Gastrocnemius medialis (tissue), 4 donors: ENCODE measurements at regions not wholly inside any gene's neighbourhood (a gene's known extent, or its start where the extent isn't known, plus 50 kb on each side); places are given as distances from the start of the nearest gene placed in this dataset.

Experiments
- ATAC-seq, 2 donors: fragments of 150-250 bp; one replicate each; pipeline ENCODE4 v1.9.1; 2016
- DNase-seq, 2 donors: peaks; one replicate each; pipeline ENCODE4 v3.0.0-alpha.2; 2019
- H3K27ac ChIP-seq, 4 donors: fragments of 200-600 bp; sonication (generic); 1 replicate in 1 of 4; 2 replicates in 3 of 4; pipeline ENCODE4 v1.5.1; 2016 to 2018; ENCODE audit warnings: mild to moderate bottlenecking in 2 of 4, moderate library complexity in 1 of 4
- H3K27me3 ChIP-seq, 3 donors: fragments of 200-600 bp; sonication (generic) in 2 of 3; 1 replicate in 1 of 3; 2 replicates in 2 of 3; pipeline versions ENCODE4 v1.5.1 to v1.6.0; 2016 to 2019; ENCODE audit warnings: mild to moderate bottlenecking in 1 of 3, moderate library complexity in 1 of 3
- H3K36me3 ChIP-seq, 2 donors: fragments of 200-600 bp; sonication (generic) in 1 of 2; one replicate each; pipeline ENCODE4 v1.5.1; 2017 to 2018
- H3K4me1 ChIP-seq, 2 donors: fragments of 200-600 bp; sonication (generic) in 1 of 2; one replicate each; pipeline ENCODE4 v1.5.1; 2016 to 2017; ENCODE audit warnings: mild to moderate bottlenecking in 2 of 2
- H3K4me3 ChIP-seq, 4 donors: fragments of 200-600 bp; sonication (generic) in 3 of 4; 1 replicate in 1 of 4; 2 replicates in 3 of 4; pipeline ENCODE4 v1.5.1; 2016 to 2019; ENCODE audit warnings: mild to moderate bottlenecking in 2 of 4
- H3K9me3 ChIP-seq, 3 donors: fragments of 200-600 bp; sonication (generic) in 2 of 3; 1 replicate in 1 of 3; 2 replicates in 2 of 3; pipeline ENCODE4 v1.5.1; 2016 to 2019
- POLR2A ChIP-seq, 2 donors: fragments of 450-650 bp; IDR thresholded peaks; one replicate each; pipeline ENCODE4 v1.6.1; 2017; ENCODE audit warnings: antibody characterized with exemption in 2 of 2, mild to moderate bottlenecking in 2 of 2, moderate library complexity in 2 of 2
- in situ Hi-C, 4 donors: fragments of 200-750 bp; cut with MboI; loops; one replicate each; pipeline versions ENCODE4 v1.15.0 to v1.8.0; 2017; ENCODE audit warnings: low sequenced_read_pairs in 4 of 4
- intact Hi-C: fragments of 100-400 bp; cut with DNase I; formaldehyde crosslinking; loops from one replicate; pipeline ENCODE4 v1.15.1; 2023; ENCODE audit warnings: low total_unique reads
- TF ChIP-seq, protein P1 (sequence below), 5 experiments: fragments of 450-650 bp in 3 of 5; fragments of 200-600 bp in 2 of 5; sonication (generic) in 2 of 5; IDR thresholded peaks in 4 of 5; conservative IDR thresholded peaks in 1 of 5; 1 replicate in 4 of 5; 2 replicates in 1 of 5; pipeline ENCODE4 v1.5.1; 2016 to 2019; ENCODE audit warnings: antibody characterized with exemption in 5 of 5, mild to moderate bottlenecking in 3 of 5, moderate library complexity in 3 of 5

DNA sequence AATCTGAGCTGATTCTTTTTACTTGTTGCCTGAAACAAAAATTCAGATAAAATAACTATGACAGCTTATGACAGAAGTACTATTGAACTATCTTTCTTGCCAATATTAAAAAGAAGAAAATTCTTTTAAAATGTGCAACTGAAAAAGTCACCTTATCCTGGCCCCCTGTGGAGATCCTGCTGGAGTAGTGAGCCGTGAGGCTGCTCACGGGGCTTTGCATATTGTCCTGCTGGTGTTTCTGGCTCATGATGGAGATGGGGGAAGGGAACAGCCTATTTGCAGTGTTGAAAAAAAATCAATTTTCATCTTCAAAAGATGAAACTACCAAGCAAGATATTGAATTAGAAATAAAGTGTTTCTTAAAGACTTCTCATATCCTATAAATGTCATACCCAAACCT lies 216.0 kb downstream of the SAMD5 start:
- no peak for DNase-seq
- no peak overlapping the region for H3K4me3 ChIP-seq
- intact Hi-C loops, result loop anchor here (1.0 kb wide), 1 partner anchor 20 kb away; no protein-coding TSS in a partner anchor
- ATAC-seq, result no peak
- H3K27me3 ChIP-seq, result no peaks in the 10 kb centered on the region
- in situ Hi-C loops, result no loop called here
- H3K4me1 ChIP-seq, result no peaks in the 10 kb centered on the region
- H3K36me3 ChIP-seq, result no peaks in the 10 kb centered on the region
- H3K9me3 ChIP-seq, result no peaks in the 10 kb centered on the region
- no peak for TF ChIP-seq POLR2A (IDR thresholded peaks at IDR 0.05)
- TF ChIP-seq, protein P1, sequence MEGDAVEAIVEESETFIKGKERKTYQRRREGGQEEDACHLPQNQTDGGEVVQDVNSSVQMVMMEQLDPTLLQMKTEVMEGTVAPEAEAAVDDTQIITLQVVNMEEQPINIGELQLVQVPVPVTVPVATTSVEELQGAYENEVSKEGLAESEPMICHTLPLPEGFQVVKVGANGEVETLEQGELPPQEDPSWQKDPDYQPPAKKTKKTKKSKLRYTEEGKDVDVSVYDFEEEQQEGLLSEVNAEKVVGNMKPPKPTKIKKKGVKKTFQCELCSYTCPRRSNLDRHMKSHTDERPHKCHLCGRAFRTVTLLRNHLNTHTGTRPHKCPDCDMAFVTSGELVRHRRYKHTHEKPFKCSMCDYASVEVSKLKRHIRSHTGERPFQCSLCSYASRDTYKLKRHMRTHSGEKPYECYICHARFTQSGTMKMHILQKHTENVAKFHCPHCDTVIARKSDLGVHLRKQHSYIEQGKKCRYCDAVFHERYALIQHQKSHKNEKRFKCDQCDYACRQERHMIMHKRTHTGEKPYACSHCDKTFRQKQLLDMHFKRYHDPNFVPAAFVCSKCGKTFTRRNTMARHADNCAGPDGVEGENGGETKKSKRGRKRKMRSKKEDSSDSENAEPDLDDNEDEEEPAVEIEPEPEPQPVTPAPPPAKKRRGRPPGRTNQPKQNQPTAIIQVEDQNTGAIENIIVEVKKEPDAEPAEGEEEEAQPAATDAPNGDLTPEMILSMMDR (IDR thresholded peaks at IDR 0.05 in 4 of 5, conservative IDR thresholded peaks at IDR 0.05 in 1 of 5), result no peak
- no peak overlapping the region for H3K27ac ChIP-seq

DNA sequence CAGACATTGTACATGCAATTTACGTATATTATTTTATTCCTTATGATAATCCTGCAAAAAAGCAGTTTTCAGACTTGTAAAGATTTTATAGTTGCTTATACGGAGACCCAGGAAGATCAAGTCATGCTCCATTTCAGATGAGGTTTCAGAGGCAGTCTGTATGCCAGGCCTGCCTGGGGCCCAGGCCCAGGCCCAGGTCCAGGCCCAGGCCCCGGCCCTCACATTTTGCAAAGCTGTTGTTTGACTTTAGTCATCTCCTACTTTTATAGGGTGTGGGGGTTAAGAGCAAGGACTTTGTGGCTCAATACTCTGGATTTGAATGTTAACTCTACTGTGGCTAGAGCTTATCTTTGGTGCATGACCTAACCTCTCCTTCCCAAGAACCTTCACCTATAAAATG lies 217.9 kb downstream of the SAMD5 start:
- Histone ChIP-seq H3K4me3 (no peak overlapping the region), H3K9me3 (no peaks in the 10 kb centered on the region), H3K27me3 (no peaks in the 10 kb centered on the region), H3K36me3 (no peaks in the 10 kb centered on the region), H3K4me1 (no peaks in the 10 kb centered on the region), H3K27ac (no peak overlapping the region)
- intact Hi-C loops, result no loop called here
- no peak for DNase-seq
- no peak for TF ChIP-seq POLR2A (IDR thresholded peaks at IDR 0.05)
- TF ChIP-seq, protein P1 (IDR thresholded peaks at IDR 0.05 in 4 of 5, conservative IDR thresholded peaks at IDR 0.05 in 1 of 5), result no peak
- no peak for ATAC-seq
- in situ Hi-C loops, result no loop called here

DNA sequence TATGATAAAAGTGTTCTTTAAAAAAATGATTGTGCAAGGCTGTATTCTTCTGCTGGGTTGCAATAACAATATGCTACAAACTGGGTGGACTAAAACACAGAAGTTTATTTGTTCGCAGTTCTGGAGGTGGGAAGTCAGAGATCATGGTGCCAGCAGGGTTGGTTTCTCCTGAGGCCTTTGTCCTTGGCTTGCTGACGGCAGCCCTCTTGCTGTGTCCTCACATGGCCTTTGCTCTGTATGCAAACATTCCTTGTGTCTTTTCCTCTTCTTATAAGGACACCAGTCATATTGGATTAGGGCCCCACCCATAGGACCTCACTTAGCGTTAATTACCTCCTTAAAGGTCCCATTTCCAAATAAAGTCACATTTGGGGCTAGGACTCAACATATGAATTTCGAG lies 220.4 kb downstream of the SAMD5 start:
- Histone ChIP-seq H3K4me1 (no peaks in the 10 kb centered on the region), H3K27me3 (no peaks in the 10 kb centered on the region), H3K36me3 (no peaks in the 10 kb centered on the region), H3K27ac (no peak overlapping the region), H3K9me3 (no peaks in the 10 kb centered on the region), H3K4me3 (no peak overlapping the region)
- intact Hi-C loops (no loop called here), in situ Hi-C loops (no loop called here)
- DNase-seq (no peak), ATAC-seq (no peak)
- no peak for TF ChIP-seq POLR2A (IDR thresholded peaks at IDR 0.05)
- TF ChIP-seq, protein P1 (IDR thresholded peaks at IDR 0.05 in 4 of 5, conservative IDR thresholded peaks at IDR 0.05 in 1 of 5), result no peak

DNA sequence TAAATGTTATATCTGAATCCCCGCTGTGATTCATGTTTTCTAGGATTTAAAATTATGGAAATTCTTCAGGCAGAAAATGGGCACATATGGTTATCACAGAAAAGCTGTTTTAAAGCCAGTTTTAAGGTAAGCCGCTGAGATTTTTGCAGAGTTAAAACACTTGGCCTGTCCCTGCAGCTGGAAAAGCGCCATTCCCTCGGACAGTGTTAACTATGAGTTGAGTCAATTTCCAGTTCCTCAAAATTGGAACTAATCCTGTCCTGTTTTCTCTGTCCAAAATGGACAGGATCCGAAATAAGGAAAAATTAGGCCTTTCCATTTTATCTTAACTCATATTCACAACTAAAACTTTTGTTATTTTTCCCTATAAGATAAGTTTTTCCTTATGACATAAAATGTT lies 225.2 kb downstream of the SAMD5 start:
- no peaks in the 10 kb centered on the region for H3K27me3 ChIP-seq
- no peaks in the 10 kb centered on the region for H3K4me1 ChIP-seq
- DNase-seq (no peak), ATAC-seq (no peak)
- H3K9me3 ChIP-seq, result no peaks in the 10 kb centered on the region
- no peaks in the 10 kb centered on the region for H3K36me3 ChIP-seq
- intact Hi-C loops, result no loop called here
- no peak overlapping the region for H3K4me3 ChIP-seq
- no peak overlapping the region for H3K27ac ChIP-seq
- TF ChIP-seq, protein P1 (IDR thresholded peaks at IDR 0.05 in 4 of 5, conservative IDR thresholded peaks at IDR 0.05 in 1 of 5), result no peak
- in situ Hi-C loops, result no loop called here

DNA sequence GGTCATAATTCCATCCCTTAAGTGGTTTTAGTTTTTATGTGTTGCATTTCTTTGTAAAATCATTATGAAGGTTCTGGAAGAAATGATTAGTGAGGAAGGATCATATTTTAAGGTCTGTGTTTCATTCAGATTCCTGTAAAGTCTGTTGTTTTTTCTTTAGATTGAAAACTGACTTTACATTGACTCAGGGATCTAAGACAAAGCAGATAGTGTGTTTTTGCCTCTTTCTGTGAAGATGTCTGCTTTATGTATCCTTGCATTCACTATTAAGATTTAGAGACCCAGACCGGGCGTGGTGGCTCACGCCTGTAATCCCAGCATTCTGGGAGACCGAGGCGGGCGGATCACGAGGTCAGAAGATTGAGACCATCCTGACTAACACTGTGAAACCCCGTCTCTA lies 225.7 kb downstream of the SAMD5 start:
- no peak overlapping the region for H3K27ac ChIP-seq
- no peak overlapping the region for H3K4me3 ChIP-seq
- intact Hi-C loops, result no loop called here
- H3K9me3 ChIP-seq, result no peaks in the 10 kb centered on the region
- H3K27me3 ChIP-seq, result no peaks in the 10 kb centered on the region
- in situ Hi-C loops, result no loop called here
- ATAC-seq (no peak), DNase-seq (no peak)
- no peak for TF ChIP-seq POLR2A (IDR thresholded peaks at IDR 0.05)
- TF ChIP-seq, protein P1 (IDR thresholded peaks at IDR 0.05 in 4 of 5, conservative IDR thresholded peaks at IDR 0.05 in 1 of 5), result no peak
- H3K36me3 ChIP-seq, result no peaks in the 10 kb centered on the region
- H3K4me1 ChIP-seq, result no peaks in the 10 kb centered on the region
